SJSA1 (cell line): ENCODE measurements at regions not wholly inside any gene's neighbourhood (a gene's known extent, or its start where the extent isn't known, plus 50 kb on each side); places are given as distances from the start of the nearest gene placed in this dataset.
"Not testable (repeated sequence)": the region's sequence is repeated elsewhere in the genome, so short reads cannot be mapped to it uniquely, and the experiment has no call there.

Source experiments
- DNase-seq, 2 experiments: peaks; one replicate each; pipeline ENCODE4 v3.0.0-alpha.2; 2015 to 2020; ENCODE audit warnings: low spot score in 2 of 2, low read depth in 1 of 2
- H3K27ac ChIP-seq: fragments of 250-450 bp; sonication (Bioruptor Pico); 2 replicates; pipeline ENCODE4 v1.5.1; 2020; ENCODE audit warnings: mild to moderate bottlenecking, moderate library complexity
- H3K27me3 ChIP-seq: fragments of 250-450 bp; sonication (Bioruptor Pico); replicated peaks from 2 replicates; pipeline ENCODE4 v1.5.1; 2020; ENCODE audit warnings: mild to moderate bottlenecking, moderate library complexity
- H3K36me3 ChIP-seq: fragments of 250-450 bp; sonication (Bioruptor Pico); 2 replicates; pipeline ENCODE4 v1.5.1; 2020; ENCODE audit warnings: mild to moderate bottlenecking
- H3K4me1 ChIP-seq: fragments of 250-450 bp; sonication (Bioruptor Pico); replicated peaks from 2 replicates; pipeline ENCODE4 v1.6.1; 2021; ENCODE audit warnings: mild to moderate bottlenecking
- H3K4me3 ChIP-seq: fragments of 250-450 bp; sonication (Bioruptor Pico); 2 replicates; pipeline ENCODE4 v1.5.1; 2020; ENCODE audit warnings: mild to moderate bottlenecking
- H3K9me3 ChIP-seq: fragments of 250-450 bp; sonication (Bioruptor Pico); replicated peaks from 2 replicates; pipeline ENCODE4 v1.5.1; 2020; ENCODE audit warnings: mild to moderate bottlenecking

GRCh38 chr9:110095161-110095595, 112.8 kb downstream of the C9orf152 start:
- no peak for DNase-seq
- Histone ChIP-seq H3K4me3 (no peak overlapping the region), H3K27me3 (no peaks in the 10 kb centered on the region), H3K4me1 (peaks cover 39% of the 10 kb centered on the region), H3K27ac (peak overlapping the region; percentile 13; the same call in 1 of the 2 replicates), H3K9me3 (no peaks in the 10 kb centered on the region), H3K36me3 (peaks cover 12% of the 10 kb centered on the region)

DNA sequence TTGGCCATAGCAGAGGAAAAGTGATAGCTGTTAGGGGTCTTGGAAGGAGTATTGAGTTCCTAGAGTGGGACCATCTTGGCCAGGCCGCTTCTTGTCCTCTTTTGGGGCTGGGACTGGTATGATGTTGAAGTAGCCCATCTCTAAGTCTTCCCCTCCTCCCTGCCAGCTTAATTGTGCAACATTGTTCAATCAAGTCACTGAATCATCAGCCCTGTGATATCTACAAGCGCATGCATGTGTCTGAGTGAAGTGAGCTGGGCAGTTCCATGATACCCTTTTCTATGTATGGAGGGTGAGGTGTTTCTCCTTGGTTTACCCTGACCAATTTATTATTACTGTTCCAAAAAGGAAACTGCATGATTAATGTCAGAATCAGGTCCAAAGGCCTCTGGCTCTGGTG, 112.2 kb downstream of the C9orf152 start:
- Histone ChIP-seq H3K36me3 (peaks cover 10% of the 10 kb centered on the region), H3K27ac (no peak overlapping the region), H3K27me3 (no peaks in the 10 kb centered on the region), H3K4me3 (no peak overlapping the region), H3K9me3 (no peaks in the 10 kb centered on the region), H3K4me1 (peaks cover 36% of the 10 kb centered on the region)
- no peak for DNase-seq

GRCh38 chr9:110096674-110097073, 111.3 kb downstream of the C9orf152 start:
- not testable (repeated sequence) for H3K27ac ChIP-seq, H3K4me3 ChIP-seq, H3K9me3 ChIP-seq, H3K36me3 ChIP-seq, DNase-seq, H3K27me3 ChIP-seq
- H3K4me1 ChIP-seq: peaks cover 36% of the 10 kb centered on the region

GRCh38 chr9:110099236-110100095, 108.5 kb downstream of the C9orf152 start:
- peaks cover 12% of the 10 kb centered on the region; the same call in 1 of the 2 replicates for H3K36me3 ChIP-seq
- no peaks in the 10 kb centered on the region for H3K9me3 ChIP-seq
- H3K27ac ChIP-seq: no peak overlapping the region; the same call in 1 of the 2 replicates
- DNase-seq: no peak
- no peak overlapping the region for H3K4me3 ChIP-seq
- H3K4me1 ChIP-seq: peaks cover 42% of the 10 kb centered on the region
- no peaks in the 10 kb centered on the region for H3K27me3 ChIP-seq

GRCh38 chr9:110101531-110102161, 106.3 kb downstream of the C9orf152 start:
- DNase-seq: no peak
- no peak overlapping the region for H3K27ac ChIP-seq
- H3K36me3 ChIP-seq: peaks cover 12% of the 10 kb centered on the region; the same call in 1 of the 2 replicates
- no peaks in the 10 kb centered on the region for H3K9me3 ChIP-seq
- H3K4me1 ChIP-seq: peaks cover 49% of the 10 kb centered on the region
- no peaks in the 10 kb centered on the region for H3K27me3 ChIP-seq
- H3K4me3 ChIP-seq: no peak overlapping the region

GRCh38 chr9:110103257-110103656, 104.7 kb downstream of the C9orf152 start:
- H3K4me1 ChIP-seq: peaks cover 50% of the 10 kb centered on the region
- no peak for DNase-seq
- H3K9me3 ChIP-seq: no peaks in the 10 kb centered on the region
- no peak overlapping the region; the same call in 1 of the 2 replicates for H3K27ac ChIP-seq
- no peak overlapping the region for H3K4me3 ChIP-seq
- H3K36me3 ChIP-seq: peaks cover 11% of the 10 kb centered on the region; the same call in 1 of the 2 replicates
- H3K27me3 ChIP-seq: no peaks in the 10 kb centered on the region

GRCh38 chr9:110104261-110104809, 103.6 kb downstream of the C9orf152 start:
- Histone ChIP-seq H3K27ac (peak overlapping the region; percentile 60), H3K4me3 (no peak overlapping the region)
- no peak for DNase-seq

DNA sequence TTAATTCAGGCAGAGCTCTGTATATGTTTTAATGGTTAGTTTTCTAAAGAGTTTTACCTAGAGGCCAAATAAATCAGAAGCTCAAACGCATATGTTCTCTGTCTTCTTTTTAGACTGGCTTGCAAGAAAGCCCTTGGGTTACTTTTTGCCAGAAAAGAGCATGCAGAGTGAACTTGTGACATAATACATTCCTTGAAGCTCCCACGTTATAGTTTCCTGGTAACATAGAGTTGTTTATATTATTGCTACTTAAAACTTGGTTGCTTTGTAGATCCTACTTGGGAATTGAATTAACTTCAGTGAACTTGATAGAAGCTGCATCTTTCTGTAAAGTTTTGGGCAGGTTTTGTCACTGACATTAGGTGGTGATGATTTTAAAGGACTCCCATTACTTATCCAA, 102.9 kb downstream of the C9orf152 start:
- DNase-seq: no peak
- Histone ChIP-seq H3K4me1 (peaks cover 36% of the 10 kb centered on the region), H3K27ac (peak overlapping the region; percentile 60; the same call in 1 of the 2 replicates)

More at GRCh38 chr9:110104261-110104809, 103.6 kb downstream of the C9orf152 start:
- Histone ChIP-seq H3K9me3 (no peaks in the 10 kb centered on the region), H3K4me1 (peaks cover 40% of the 10 kb centered on the region), H3K27me3 (no peaks in the 10 kb centered on the region), H3K36me3 (peaks cover 7% of the 10 kb centered on the region; the same call in 1 of the 2 replicates)

GRCh38 chr9:110106661-110107060, 101.3 kb downstream of the C9orf152 start:
- Histone ChIP-seq H3K9me3 (no peaks in the 10 kb centered on the region), H3K4me3 (no peak overlapping the region), H3K27me3 (no peaks in the 10 kb centered on the region), H3K4me1 (peaks cover 36% of the 10 kb centered on the region), H3K27ac (no peak overlapping the region), H3K36me3 (peaks cover 7% of the 10 kb centered on the region; the same call in 1 of the 2 replicates)
- DNase-seq: no peak

More for the DNA sequence above, 102.9 kb downstream of the C9orf152 start:
- no peaks in the 10 kb centered on the region for H3K27me3 ChIP-seq
- no peak overlapping the region for H3K4me3 ChIP-seq
- H3K9me3 ChIP-seq: no peaks in the 10 kb centered on the region
- peaks cover 7% of the 10 kb centered on the region; the same call in 1 of the 2 replicates for H3K36me3 ChIP-seq

- Histone ChIP-seq H3K9me3 (no peaks in the 10 kb centered on the region), H3K36me3 (peaks cover 13% of the 10 kb centered on the region; the same call in 1 of the 2 replicates), H3K27ac (no peak overlapping the region), H3K27me3 (no peaks in the 10 kb centered on the region), H3K4me3 (no peak overlapping the region), H3K4me1 (peaks cover 31% of the 10 kb centered on the region)
- DNase-seq: no peak
Observed at GRCh38 chr9:110109333-110110092, 98.4 kb downstream of the C9orf152 start.

- DNase-seq: no peak
- H3K27ac ChIP-seq: no peak overlapping the region
- peaks cover 25% of the 10 kb centered on the region for H3K4me1 ChIP-seq
- H3K9me3 ChIP-seq: no peaks in the 10 kb centered on the region
- peaks cover 13% of the 10 kb centered on the region; the same call in 1 of the 2 replicates for H3K36me3 ChIP-seq
- no peaks in the 10 kb centered on the region for H3K27me3 ChIP-seq
- no peak overlapping the region for H3K4me3 ChIP-seq
Observed at GRCh38 chr9:110110154-110110553, 97.8 kb downstream of the C9orf152 start.

DNA sequence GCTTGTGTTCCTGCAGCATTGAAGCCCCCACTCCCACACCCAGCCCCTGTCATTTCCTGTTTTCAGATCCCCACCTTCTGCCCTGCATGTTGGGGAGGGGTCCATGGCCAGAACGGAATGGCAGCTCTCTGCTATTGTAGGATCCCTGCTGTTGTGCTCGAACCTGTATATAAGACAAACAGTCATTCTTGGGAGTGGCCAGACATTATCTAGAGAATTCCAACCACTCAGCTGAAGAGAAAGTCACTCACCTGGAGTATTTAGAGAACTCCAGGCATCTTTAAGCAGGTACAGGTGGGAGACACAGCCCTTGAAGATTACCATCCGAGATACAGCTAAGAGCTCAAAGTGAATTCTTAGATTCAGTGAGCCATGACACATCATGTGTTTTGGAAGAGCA, 96.1 kb downstream of the C9orf152 start:
- H3K4me3 ChIP-seq: no peak overlapping the region
- peaks cover 15% of the 10 kb centered on the region for H3K4me1 ChIP-seq
- no peak for DNase-seq
- no peaks in the 10 kb centered on the region for H3K9me3 ChIP-seq
- H3K27ac ChIP-seq: no peak overlapping the region
- H3K27me3 ChIP-seq: no peaks in the 10 kb centered on the region
- H3K36me3 ChIP-seq: peaks cover 13% of the 10 kb centered on the region; the same call in 1 of the 2 replicates

GRCh38 chr9:110112792-110113191, 95.2 kb downstream of the C9orf152 start:
- no peak overlapping the region for H3K27ac ChIP-seq
- H3K36me3 ChIP-seq: peaks cover 13% of the 10 kb centered on the region; the same call in 1 of the 2 replicates
- no peak overlapping the region for H3K4me3 ChIP-seq
- no peaks in the 10 kb centered on the region for H3K27me3 ChIP-seq
- peaks cover 15% of the 10 kb centered on the region for H3K4me1 ChIP-seq
- DNase-seq: no peak
- no peaks in the 10 kb centered on the region for H3K9me3 ChIP-seq
